Loucy (cell line): ENCODE measurements at regions not wholly inside any gene's neighbourhood (a gene's known extent, or its start where the extent isn't known, plus 50 kb on each side); places are given as distances from the start of the nearest gene placed in this dataset.

Experiments
- H2AFZ ChIP-seq: fragments of 200-600 bp; sonication (generic); 2 replicates; pipeline ENCODE4 v1.6.0; 2016; ENCODE audit warnings: antibody characterized with exemption, mild to moderate bottlenecking, low read length, moderate library complexity
- H3F3A ChIP-seq: fragments of 200-600 bp; 2 replicates; pipeline ENCODE4 v1.6.0; 2016; ENCODE audit warnings: antibody characterized with exemption, low read depth, mild to moderate bottlenecking
- H3K27me3 ChIP-seq: fragments of 200-600 bp; sonication (generic); 2 replicates; pipeline ENCODE4 v1.6.1; 2014; ENCODE audit warnings: low read length, mild to moderate bottlenecking; ENCODE audit not compliant: insufficient read depth, poor library complexity, severe bottlenecking
- H3K36me3 ChIP-seq: fragments of 200-600 bp; sonication (generic); 2 replicates; pipeline ENCODE4 v1.6.1; 2016; ENCODE audit warnings: low read length; ENCODE audit not compliant: insufficient read depth
- H3K4me1 ChIP-seq: fragments of 200-600 bp; sonication (generic); 2 replicates; pipeline ENCODE4 v1.5.1; 2014; ENCODE audit warnings: low read length, mild to moderate bottlenecking; ENCODE audit not compliant: insufficient read depth, poor library complexity, severe bottlenecking
- H3K4me2 ChIP-seq: fragments of 200-600 bp; sonication (generic); 2 replicates; pipeline ENCODE4 v1.6.0; 2014; ENCODE audit warnings: antibody characterized with exemption, low read length, low read depth, mild to moderate bottlenecking; ENCODE audit not compliant: poor library complexity, severe bottlenecking
- H3K4me3 ChIP-seq: fragments of 200-600 bp; sonication (generic); 2 replicates; pipeline ENCODE4 v1.5.1; 2014; ENCODE audit warnings: low read length, mild to moderate bottlenecking, mixed read lengths; ENCODE audit not compliant: poor library complexity, severe bottlenecking
- H3K79me2 ChIP-seq: fragments of 200-600 bp; sonication (generic); 2 replicates; pipeline ENCODE4 v1.6.1; 2014; ENCODE audit warnings: low read length; ENCODE audit not compliant: insufficient read depth
- H3K9ac ChIP-seq: fragments of 200-600 bp; sonication (generic); 2 replicates; pipeline ENCODE4 v1.6.0; 2014; ENCODE audit warnings: mild to moderate bottlenecking, low read depth, low read length, moderate library complexity; ENCODE audit not compliant: poor library complexity, severe bottlenecking
- H3K9me2 ChIP-seq: fragments of 200-600 bp; sonication (generic); replicated peaks from 2 replicates; pipeline ENCODE4 v1.6.1; 2016; ENCODE audit warnings: low read depth, low read length, mixed read lengths
- H3K9me3 ChIP-seq: fragments of 200-600 bp; sonication (generic); 2 replicates; pipeline ENCODE4 v1.6.1; 2014; ENCODE audit warnings: mild to moderate bottlenecking, antibody characterized with exemption, low read length, low read depth; ENCODE audit not compliant: insufficient read depth
- H4K20me1 ChIP-seq: fragments of 200-600 bp; sonication (generic); 2 replicates; pipeline ENCODE4 v1.6.0; 2014; ENCODE audit warnings: antibody characterized with exemption, low read length, mild to moderate bottlenecking; ENCODE audit not compliant: insufficient read depth, poor library complexity, severe bottlenecking
- CTCF ChIP-seq: fragments of 200-600 bp; sonication (generic); conservative IDR thresholded peaks from 2 replicates; pipeline ENCODE4 v1.5.1; 2014; ENCODE audit warnings: mild to moderate bottlenecking, antibody characterized with exemption, low read length
- EZH2phosphoT487 ChIP-seq: fragments of 200-600 bp; IDR thresholded peaks from 2 replicates; pipeline ENCODE4 v1.6.1; 2018; ENCODE audit warnings: antibody characterized with exemption, mild to moderate bottlenecking, moderate library complexity, borderline replicate concordance

GRCh38 chr10:128186959-128187787, 61.0 kb upstream of the MKI67 start:
- H3K27me3 ChIP-seq: no peaks in the 10 kb centered on the region
- peak overlapping the region; percentile 73 for H3K4me3 ChIP-seq
- peaks cover 16% of the 10 kb centered on the region for H3K9me3 ChIP-seq
- H2AFZ ChIP-seq: peak overlapping the region; percentile 67
- peaks cover 6% of the 10 kb centered on the region; the same call in 1 of the 2 replicates for H3F3A ChIP-seq
- H3K4me1 ChIP-seq: peaks cover 62% of the 10 kb centered on the region
- no peaks in the 10 kb centered on the region for H4K20me1 ChIP-seq
- no peaks in the 10 kb centered on the region for H3K36me3 ChIP-seq
- peak overlapping the region; percentile 74 for H3K9ac ChIP-seq
- H3K4me2 ChIP-seq: peak overlapping the region; percentile 91
- peaks cover 79% of the 10 kb centered on the region for H3K79me2 ChIP-seq
- TF ChIP-seq CTCF (no peak), EZH2phosphoT487 (no peak)
- H3K9me2 ChIP-seq: no peaks in the 10 kb centered on the region

DNA sequence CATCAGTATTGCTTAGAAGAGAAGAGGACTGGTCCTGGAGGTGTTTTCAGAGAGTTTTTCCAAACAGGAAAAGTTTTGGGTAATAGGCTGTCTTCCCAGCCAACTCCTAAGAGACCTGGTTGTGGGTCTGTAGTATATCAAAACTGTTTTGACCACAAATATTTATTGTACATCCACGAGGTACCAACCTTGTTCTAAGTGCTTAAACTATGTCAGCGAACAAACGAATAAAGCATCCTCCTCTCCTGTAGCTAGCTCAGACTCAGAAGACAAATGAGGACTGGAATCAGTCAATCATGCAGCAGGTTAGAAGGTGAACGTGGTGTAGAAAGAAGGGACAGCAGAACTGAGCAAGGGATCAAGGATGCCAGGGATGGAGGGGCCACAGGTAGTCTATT, 61.6 kb upstream of the MKI67 start:
- Histone ChIP-seq H3K27me3 (no peaks in the 10 kb centered on the region), H3F3A (peaks cover 6% of the 10 kb centered on the region; the same call in 1 of the 2 replicates), H3K4me2 (peak overlapping the region; percentile 91), H3K9ac (peak overlapping the region; percentile 74), H3K9me3 (peaks cover 10% of the 10 kb centered on the region), H3K9me2 (no peaks in the 10 kb centered on the region), H3K4me1 (peaks cover 65% of the 10 kb centered on the region), H3K79me2 (peaks cover 77% of the 10 kb centered on the region), H3K36me3 (no peaks in the 10 kb centered on the region), H4K20me1 (no peaks in the 10 kb centered on the region), H3K4me3 (peak overlapping the region; percentile 73), H2AFZ (peak overlapping the region; percentile 67)
- TF ChIP-seq EZH2phosphoT487 (no peak), CTCF (no peak)

GRCh38 chr10:128189176-128189575, 63.0 kb upstream of the MKI67 start:
- no peak overlapping the region for H2AFZ ChIP-seq
- no peaks in the 10 kb centered on the region for H4K20me1 ChIP-seq
- no peak for TF ChIP-seq EZH2phosphoT487
- TF ChIP-seq CTCF: no peak
- H3K9ac ChIP-seq: peak overlapping the region; percentile 74
- no peaks in the 10 kb centered on the region for H3K36me3 ChIP-seq
- peak overlapping the region; percentile 91 for H3K4me2 ChIP-seq
- no peak overlapping the region for H3K4me3 ChIP-seq
- H3K79me2 ChIP-seq: peaks cover 75% of the 10 kb centered on the region
- no peaks in the 10 kb centered on the region for H3K9me2 ChIP-seq
- peaks cover 60% of the 10 kb centered on the region for H3K4me1 ChIP-seq
- H3K27me3 ChIP-seq: no peaks in the 10 kb centered on the region
- peaks cover 6% of the 10 kb centered on the region; the same call in 1 of the 2 replicates for H3F3A ChIP-seq
- H3K9me3 ChIP-seq: no peaks in the 10 kb centered on the region
